Retina (tissue), 1 donor: ENCODE measurements at regions not wholly inside any gene's neighbourhood (a gene's known extent, or its start where the extent isn't known, plus 50 kb on each side); places are given as distances from the start of the nearest gene placed in this dataset.
A peak's percentile ranks its signal among the peaks of the same experiment; 100 is the strongest.
"Not testable (repeated sequence)": the region's sequence is repeated elsewhere in the genome, so short reads cannot be mapped to it uniquely, and the experiment has no call there.

ENCODE experiments used
- DNase-seq: peaks from one replicate; pipeline ENCODE4 v3.0.0-alpha.2; 2016

DNA sequence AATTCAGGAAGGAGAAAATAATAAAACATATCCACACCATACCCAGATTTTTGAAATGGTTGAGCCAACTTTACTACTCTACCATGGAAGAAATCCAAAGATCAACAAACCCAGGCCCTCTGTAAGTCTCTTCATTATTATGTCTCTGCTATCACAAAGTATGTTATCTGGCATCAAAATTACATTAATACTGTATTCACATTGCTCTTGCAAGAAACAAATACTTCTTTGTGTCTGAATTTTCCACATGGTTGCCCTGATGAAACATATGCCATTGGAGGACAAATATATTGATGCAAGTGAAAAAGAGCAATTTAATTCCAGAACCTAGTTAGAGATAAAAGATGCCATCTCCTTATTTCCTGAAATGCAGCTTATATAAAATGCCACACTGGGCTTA is 204.0 kb downstream of the FZD1 start:
- peak; percentile 11 for DNase-seq

DNA sequence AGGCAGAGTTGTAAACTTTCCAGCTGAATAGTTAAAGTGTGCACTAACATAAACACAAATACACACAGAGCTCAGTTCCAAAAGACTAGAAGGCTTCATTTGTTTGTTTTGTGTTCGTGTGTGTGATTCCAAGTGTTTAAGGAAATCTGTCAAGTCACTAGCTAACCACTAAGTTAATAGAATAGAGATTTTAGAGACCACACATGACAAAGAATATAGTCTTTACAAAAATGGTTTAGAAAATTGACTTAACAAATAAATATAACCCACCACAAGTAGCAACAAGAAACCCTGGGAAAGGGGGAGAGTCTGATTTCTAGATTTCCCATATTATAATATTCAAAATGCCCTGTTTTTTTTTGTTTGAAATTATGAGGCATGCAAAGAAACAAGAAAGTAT is 209.4 kb downstream of the FZD1 start:
- no peak for DNase-seq

DNA sequence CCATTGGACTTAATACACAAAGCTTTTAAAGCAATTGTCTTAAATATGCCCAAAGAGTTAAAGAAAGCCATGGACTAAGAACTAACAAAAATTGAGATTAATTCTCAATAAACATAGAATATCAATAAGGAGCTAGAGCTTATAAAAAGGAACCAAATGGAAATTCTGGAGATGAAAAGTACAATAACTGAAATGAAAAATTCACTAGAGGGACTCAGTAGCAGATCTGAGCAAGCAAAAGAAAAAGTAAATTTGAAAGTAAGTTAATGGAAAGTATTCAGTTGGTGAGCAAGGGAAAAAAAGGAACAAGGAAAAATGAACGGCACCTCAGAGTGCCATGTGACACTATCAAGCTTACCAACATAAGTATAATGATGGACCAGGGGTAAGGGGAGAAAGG is 209.8 kb downstream of the FZD1 start:
- no peak for DNase-seq

DNA sequence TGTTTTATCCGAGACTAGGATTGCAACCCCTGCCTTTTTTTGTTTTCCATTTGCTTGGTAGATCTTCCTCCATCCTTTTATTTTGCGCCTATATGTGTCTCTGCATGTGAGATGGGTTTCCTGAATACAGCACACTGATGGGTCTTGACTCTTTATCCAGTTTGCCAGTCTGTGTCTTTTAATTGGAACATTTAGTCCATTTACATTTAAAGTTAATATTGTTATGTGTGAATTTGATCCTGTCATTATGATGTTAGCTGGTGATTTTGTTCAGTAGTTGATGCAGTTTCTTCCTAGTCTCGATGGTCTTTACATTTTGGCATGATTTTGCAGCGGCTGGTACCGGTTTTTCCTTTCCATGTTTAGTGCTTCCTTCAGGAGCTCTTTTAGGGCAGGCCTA is 216.2 kb downstream of the FZD1 start:
- not testable (repeated sequence) for DNase-seq

DNA sequence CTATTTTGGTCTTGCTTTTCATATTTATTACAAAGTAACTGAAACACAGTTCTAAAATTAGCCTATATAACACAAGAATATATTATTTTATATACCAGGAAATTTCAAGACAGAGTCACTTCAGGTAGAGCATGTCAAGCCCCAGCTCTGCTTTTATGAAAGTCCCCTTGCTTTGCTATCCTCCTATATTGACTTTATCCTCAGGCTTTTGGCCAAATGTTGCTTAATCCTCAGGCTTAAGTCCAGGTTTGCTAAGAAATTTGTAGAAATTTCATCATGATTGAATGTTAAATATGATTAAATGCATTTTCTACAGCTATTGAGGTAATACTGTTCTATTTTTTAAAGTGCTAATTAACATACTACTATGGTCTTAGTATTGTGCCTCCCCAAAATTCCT is 227.6 kb downstream of the FZD1 start:
- no peak for DNase-seq

DNA sequence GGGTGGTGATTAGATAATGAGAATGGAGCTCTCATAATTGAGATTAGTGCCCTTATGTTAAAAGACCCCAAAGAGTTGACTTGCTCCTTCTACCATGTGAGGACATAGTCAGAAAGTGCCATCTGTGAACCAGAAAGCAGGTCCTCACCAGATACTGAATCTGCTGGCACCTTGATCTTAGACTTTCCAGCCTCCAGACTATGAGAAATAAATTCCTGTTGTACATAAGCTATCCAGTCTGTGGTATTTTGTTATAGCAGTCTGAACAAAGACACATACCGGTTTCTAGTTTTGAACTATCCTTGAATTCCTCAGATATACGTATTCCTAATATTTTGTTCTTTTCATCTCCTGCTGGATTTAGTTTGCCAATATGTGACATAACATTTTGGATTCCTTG is 228.1 kb downstream of the FZD1 start:
- no peak for DNase-seq

DNA sequence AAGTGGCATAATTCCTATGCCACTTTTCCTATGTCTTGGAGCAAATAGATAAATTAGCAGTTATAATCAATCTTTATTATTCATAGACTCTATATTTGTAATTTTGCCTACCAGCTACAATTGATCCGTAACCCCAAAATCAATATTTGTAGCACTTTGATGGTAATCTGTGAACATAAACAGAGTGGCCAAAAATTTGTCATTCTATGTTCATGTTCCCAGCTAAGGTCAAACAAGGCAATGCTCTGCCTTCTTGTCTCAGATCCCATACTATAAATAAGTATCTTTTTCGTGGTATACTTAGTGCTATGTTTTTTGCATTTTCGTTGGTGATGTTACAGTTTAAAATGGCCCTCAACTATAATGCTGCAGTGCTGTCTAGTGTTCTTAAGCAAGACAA is 228.5 kb downstream of the FZD1 start:
- DNase-seq: no peak

DNA sequence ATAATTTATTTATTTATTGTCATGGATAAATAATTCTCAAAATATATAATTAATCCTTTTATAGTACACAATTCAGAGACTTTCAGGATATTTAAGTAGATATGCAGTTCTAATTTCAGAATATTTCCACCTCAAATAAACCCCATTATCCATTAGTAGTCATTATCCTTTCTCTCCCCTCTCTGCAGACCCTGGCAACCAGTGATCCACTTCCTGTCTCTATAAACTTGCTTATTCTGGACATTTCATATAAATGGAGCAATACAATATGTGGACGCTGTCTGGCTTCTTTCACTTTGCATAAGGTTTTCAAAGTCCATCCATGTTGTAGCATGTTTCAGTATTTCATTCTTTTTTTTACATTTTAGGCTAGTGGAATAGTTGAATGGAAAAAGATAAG is 230.2 kb downstream of the FZD1 start:
- no peak for DNase-seq

DNA sequence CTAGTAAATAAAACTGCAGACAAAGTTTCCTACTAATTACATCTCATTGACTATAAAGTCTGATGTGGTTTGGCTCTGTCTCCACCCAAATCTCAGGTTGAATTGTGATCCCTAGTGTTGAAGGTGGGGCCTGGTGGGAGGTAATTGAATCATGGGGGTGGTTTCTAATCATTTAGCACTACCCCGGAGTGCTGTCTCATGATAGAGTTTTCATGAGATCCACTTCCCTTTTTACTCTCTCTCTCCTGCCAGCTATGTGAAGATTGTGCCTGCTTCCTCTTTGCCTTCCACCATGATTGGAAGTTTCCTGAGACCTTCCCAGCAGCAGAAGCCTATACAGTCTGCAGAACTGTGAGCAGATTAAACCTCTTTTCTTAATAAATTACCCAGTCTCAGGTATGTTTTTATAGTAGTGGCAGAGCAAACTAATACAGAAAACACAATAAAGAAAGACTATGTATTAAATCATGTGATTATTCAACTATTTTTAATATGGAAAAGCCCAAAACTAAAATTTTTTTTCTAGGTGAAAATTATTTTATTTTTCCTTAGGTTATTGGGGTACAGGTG is 232.1 kb downstream of the FZD1 start:
- DNase-seq: no peak

DNA sequence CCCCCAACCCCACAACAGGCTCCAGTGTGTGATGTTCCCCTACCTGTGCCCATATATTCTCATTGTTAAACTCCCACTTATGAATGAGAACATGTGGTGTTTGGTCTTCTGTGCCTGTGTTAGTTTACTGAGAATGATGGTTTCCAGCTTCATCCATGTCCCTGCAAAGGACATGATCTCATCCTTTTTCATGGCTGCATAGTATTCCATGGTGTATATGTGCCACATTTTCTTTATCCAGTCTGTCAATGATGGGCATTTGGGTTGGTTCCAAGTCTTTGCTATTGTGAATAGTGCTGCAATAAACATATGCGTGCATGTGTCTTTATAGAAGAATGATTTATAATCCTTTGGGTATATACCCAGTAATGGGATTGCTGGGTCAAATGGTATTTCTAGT is 233.0 kb downstream of the FZD1 start:
- DNase-seq: not testable (repeated sequence)

DNA sequence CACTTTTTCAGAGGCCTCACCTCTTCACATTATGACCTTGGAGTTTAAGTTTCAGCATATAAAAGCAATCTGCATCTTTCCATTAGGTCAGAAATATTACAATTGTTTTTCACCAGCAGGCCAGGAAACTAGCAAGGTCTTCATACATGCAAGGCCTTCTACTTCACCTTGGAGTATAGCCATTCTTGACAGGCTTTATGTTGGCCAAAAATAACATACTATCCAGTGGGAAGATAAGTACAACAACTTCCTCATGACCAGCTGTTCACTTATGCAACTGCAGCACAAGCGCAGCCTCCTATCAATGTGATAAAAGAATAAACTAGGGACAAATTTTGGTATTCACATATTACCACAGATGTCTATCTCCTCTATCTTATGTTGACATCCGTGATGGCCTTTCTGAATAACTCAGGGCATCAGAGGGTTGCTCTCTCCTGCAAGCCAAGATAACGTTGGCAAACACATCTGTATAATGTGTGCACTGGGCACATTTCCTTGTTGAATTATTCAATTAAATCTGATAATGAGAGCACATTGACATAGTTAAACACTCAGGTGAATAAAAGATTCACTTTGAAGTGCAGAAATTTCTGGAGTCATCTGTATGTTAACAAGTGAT is 239.8 kb downstream of the FZD1 start:
- DNase-seq: no peak

DNA sequence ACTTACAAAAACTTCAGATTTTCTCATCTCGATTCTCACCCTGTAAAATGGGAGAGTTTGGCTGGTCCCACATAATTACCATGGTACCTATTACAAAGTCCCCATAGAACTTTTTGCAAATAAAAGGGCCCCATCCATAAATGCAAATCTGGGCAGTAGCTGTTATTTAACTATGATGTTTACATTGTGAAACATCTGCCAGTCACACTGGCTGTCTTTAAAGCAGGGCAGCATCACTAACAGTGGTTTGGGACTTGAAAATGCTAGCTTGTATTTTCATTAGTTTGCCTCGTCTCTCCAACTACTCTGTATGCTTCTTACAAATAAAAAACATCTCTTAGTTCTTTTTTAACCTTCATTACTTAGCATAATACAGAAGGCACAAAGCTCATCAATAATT is 240.7 kb downstream of the FZD1 start:
- no peak for DNase-seq

DNA sequence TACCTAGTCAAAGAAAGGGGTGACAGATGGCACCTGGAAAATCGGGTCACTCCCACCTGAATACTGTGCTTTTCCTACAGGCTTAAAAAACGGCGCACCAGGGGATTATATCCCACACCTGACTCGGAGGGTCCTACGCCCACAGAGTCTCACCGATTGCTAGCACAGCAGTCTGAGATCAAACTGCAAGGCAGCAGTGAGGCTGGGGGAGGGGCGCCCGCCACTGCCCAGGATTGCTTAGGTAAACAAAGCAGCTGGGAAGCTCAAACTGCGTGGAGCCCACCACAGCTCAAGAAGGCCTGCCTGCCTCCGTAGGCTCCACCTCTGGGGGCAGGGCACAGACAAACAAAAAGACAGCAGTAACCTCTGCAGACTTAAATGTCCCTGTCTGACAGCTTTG is 242.7 kb downstream of the FZD1 start:
- not testable (repeated sequence) for DNase-seq

DNA sequence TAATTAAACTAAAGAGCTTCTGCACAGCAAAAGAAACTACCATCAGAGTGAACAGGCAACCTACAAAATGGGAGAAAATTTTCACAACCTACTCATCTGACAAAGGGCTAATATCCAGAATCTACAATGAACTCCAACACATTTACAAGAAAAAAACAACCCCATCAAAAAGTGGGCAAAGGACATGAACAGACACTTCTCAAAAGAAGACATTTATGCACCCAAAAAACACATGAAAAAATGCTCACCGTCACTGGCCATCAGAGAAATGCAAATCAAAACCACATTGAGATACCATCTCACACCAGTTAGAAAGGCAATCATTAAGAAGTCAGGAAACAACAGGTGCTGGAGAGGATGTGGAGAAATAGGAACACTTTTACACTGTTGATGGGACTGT is 247.6 kb downstream of the FZD1 start:
- DNase-seq: not testable (repeated sequence)

DNA sequence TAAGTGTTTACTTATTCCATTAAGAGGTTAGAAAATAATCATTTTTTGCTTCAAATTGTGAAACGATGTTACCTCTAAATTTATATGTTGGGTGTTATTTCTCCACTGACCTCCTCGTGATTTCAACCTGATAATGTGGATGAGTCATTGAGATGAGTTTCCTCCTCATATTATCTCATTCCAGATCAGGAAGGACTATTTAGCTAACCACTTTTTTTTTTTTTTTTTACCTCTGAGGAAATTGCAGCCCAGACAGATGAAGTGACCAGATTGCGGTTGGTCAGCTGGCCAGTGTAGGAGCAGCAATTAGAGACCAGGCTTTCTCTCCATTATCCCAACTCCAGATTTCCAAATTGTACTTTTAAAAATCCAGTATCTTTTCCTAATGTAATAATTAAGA is 248.7 kb downstream of the FZD1 start:
- no peak for DNase-seq

DNA sequence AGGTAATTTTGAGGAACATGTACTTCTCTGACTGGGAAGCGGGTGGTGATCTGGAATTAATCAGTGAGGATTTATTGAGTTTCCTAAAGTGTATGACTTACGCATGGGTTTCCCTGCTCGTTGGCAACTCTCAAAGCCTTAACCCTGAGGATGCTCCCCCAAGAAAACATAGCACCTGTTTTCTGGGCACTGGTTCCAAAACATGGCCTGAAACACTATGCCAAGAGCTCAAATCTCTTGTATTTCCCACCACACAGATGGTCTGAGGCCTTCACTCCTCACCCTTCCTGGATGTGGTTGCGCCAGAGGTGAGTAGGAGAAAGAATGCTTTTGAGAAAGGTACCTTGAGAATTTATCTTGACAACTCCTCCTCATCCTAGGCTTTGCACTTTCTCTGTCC is 250.4 kb downstream of the FZD1 start:
- DNase-seq: no peak

DNA sequence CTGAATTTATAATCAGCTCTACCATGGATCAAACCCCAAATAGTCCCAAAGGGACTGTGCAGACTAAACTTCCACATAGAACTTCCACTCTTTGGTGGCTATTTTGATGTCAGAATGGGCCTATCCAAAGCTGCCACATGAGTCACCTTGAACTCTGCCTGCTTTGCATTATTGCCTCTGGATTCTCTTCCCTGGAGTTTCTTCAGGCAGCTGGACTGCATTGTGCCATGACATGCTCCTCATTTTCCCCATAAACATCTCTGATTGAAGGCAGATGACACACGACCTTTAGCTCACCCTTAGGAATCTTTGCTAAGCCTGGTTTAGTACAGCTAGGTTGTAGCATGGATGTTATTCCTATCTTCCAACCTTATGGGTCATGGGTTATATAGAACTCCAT is 251.7 kb downstream of the FZD1 start:
- DNase-seq: no peak

DNA sequence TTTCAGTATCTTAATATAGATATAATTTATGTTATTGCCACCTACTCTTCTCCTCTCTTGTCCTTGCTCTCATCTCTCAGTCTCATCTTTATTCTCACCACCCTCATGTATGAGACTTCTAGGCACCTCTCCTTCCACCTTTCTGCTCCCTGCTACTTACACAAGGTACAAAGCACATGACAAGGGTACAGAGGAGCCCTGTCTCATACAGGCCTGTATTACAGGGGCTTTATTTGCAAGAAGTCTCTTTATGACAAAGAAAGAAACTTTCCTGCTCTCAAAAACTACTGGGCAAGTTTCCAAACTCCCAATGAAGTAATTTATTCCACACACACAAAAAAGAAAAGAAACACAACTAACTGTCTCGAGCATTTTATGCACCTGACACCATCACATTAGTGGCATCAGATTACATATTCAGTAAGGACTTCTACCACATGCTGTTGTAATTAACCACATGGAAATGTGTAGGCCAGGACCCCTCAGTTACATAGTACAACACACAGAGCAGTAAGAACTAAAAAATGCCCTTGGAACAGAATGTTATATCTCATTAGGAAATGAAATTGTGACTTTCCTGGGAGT is 253.1 kb downstream of the FZD1 start:
- no peak for DNase-seq

DNA sequence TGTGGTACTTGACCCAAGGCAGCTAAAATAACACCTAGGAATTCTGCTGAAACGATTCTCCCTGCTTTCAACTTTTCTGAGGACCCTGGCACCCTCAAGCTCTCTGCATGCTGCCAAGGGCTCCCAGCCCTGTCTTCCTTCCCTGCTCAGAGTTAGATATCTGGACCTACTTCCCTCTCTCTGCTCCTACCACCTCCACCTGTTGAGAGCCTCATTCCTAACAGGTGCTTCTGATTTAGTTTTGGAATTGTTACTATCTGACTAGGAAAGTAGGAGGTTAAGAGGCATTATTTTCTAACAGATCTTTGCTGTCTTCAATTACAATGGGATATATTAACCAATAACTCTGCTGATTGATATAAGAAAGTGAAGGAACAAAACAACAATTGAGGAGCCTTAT is 253.8 kb downstream of the FZD1 start:
- DNase-seq: no peak

DNA sequence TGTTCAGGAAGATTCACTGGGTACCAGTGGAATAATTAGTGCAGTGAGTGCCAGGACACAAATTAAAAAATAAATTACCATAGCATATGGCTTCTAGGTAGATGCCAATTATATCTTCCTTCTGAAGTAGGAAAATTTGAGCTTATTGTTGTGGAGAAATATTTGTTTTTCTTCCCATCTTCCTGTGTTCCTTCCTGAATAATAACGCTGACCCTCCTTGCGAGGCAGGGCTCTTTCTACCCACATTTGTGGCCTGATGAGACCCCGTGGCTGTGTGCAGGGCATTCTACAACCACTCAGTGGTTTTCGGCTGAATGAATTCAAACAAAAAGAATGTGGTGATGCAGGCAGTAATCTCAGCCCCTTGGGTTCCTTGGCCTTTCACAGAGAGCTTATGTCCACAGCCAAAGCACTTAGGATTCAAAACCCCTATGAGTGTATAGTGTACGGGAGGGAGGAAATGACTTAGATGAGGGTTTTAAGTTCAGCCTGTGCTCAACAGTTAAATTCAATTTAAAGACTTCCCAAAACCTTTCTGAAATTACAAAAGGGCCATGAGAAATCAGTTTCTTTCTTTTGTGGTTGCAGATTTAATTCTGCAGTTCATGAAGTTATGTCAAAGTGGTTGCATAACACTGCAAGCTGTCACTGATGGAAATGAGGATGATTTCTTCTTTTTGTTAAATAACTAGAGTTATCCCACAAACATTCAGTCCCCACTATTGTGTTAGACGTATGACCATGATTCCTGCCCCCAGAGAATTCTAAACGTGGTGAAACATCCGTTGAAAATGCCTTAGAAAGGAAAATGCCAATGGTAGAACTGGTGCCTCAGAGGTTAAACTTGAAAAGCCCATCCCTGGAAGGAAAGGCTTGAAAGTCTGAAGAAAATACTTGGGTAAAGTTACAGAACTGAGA is 255.3 kb downstream of the FZD1 start:
- DNase-seq: peak; percentile 71

DNA sequence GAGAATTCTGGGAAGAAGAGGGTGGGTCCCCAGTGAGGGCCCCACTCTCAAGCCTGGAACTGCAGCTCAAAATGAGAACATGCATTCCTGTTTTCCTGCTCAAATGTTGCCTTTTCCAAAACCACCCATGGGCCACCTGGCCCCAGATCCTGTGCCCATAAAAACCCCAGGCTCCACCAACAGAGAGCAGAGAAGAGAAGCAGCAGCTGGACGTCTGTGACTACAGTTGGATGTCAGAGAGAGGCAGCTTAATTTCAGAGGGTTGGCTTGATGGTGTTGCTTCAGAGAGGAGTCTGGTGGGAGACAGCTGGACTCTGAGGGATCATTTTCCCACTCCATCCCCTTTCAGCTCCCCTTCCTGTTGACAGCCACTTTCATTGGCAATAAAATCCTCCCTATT is 256.4 kb downstream of the FZD1 start:
- no peak for DNase-seq

DNA sequence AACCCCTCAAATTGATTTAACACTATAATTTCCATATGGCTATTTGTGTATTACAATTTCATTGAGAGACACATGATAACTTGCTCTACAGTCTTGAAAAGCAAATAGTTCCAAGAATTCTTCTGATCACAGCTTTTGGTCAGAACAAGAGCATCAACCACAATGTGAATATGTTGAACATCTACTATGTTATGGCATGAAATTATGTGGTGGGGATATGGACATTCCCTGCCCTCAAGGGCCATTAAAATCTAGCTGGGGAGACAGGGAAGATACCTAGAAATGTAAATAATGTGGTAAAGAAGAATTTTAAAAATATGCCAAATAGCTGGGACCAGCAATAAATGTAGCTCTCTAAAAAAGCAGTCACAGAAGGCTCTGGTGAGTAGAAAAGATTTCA is 262.2 kb downstream of the FZD1 start:
- DNase-seq: no peak

DNA sequence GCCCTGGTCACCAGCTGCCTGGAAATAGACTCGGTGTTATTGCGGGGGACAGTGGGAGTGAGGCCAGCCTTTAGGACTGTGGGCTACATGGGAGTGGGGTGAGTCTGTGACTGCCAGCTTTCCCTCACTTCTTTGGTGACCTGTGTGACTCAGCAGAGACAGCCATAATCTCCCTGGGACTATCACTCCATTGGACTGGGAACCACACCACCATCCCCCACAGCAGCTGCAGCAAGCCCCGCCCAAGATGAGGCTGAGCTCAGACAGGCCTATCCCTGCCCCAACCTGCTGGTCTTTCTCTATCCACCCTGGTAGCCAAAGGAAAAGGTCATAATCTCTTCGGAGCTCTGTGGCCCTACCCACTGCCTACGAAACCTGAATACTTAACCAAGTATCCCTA is 263.2 kb downstream of the FZD1 start:
- DNase-seq: no peak

DNA sequence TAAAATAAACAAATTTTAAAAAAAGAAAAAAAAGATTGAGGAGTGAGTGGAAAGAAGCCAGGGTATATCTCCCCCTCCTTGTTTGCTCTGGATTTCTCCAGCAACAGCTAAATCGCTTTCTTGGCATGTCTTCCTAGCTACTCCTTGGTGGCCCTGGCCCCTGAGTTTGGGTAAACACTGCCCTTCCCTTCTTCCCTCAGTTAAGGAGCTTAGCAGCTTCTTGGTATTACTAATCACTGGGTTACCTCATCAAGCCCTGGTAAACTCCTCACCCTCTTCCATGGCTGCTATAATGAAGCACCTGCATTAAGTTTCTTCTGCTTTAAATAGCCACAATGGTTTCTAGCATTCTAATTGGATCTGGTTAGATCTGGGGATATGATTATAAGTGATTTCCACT is 269.8 kb downstream of the FZD1 start:
- no peak for DNase-seq
